Upper lobe of left lung (tissue), 4 donors: ENCODE measurements at regions not wholly inside any gene's neighbourhood (a gene's known extent, or its start where the extent isn't known, plus 50 kb on each side); places are given as distances from the start of the nearest gene placed in this dataset.

Experiments
- CTCF ChIP-seq, 6 experiments: fragments of 450-650 bp in 4 of 6; fragments of 200-600 bp in 2 of 6; sonication (generic) in 2 of 6; IDR thresholded peaks; one replicate each; pipeline ENCODE4 v1.5.1; 2016 to 2019; ENCODE audit warnings: antibody characterized with exemption in 6 of 6
- POLR2A ChIP-seq, 4 donors: fragments of 450-650 bp; IDR thresholded peaks; one replicate each; pipeline ENCODE4 v1.5.1; 2016 to 2017; ENCODE audit warnings: antibody characterized with exemption in 4 of 4, mild to moderate bottlenecking in 2 of 4
- POLR2AphosphoS5 ChIP-seq, 2 donors: sonication (generic); formaldehyde crosslinking; IDR thresholded peaks; one replicate each; pipeline ENCODE4 v1.5.1; 2017; ENCODE audit warnings: antibody characterized with exemption in 2 of 2

GRCh38 chr17:15083225-15083624 lies 181.9 kb downstream of the PMP22 start:
- TF ChIP-seq POLR2A (IDR thresholded peaks at IDR 0.05): no peak
- no peak for TF ChIP-seq CTCF (IDR thresholded peaks at IDR 0.05)
- TF ChIP-seq POLR2AphosphoS5 (IDR thresholded peaks at IDR 0.05): no peak
